Breast epithelium (tissue), 3 donors: ENCODE measurements at regions not wholly inside any gene's neighbourhood (a gene's known extent, or its start where the extent isn't known, plus 50 kb on each side); places are given as distances from the start of the nearest gene placed in this dataset.

Experiments used
- POLR2A ChIP-seq: fragments of 450-650 bp; IDR thresholded peaks from one replicate; pipeline ENCODE4 v1.6.1; 2016; ENCODE audit warnings: antibody characterized with exemption, mild to moderate bottlenecking, moderate library complexity
- TF ChIP-seq, protein P1 (sequence below), 3 donors: fragments of 450-650 bp; IDR thresholded peaks; one replicate each; pipeline ENCODE4 v1.5.1; 2016 to 2017; ENCODE audit warnings: antibody characterized with exemption in 3 of 3, mild to moderate bottlenecking in 3 of 3, moderate library complexity in 3 of 3

DNA sequence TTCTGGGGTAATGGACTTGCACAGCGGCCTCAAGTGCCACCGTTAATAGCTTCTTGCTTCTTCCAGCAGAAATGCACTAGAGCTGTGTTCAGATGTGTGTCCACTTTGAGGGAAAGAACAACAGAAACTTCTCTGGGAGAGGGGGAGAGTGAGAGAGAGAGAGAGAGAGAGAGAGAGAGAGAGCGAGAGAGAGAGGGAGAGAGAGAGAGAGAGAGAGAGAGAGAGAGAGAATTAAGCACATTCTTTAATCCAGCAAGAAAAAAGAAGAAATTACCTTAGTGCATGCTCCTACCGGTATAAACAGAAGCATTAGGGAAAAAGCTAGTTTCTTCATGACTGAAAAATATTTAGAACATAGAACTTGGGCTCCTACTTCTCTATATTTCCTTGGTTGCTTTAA lies 418.8 kb downstream of the MAN2A1 start:
- TF ChIP-seq, protein P1, sequence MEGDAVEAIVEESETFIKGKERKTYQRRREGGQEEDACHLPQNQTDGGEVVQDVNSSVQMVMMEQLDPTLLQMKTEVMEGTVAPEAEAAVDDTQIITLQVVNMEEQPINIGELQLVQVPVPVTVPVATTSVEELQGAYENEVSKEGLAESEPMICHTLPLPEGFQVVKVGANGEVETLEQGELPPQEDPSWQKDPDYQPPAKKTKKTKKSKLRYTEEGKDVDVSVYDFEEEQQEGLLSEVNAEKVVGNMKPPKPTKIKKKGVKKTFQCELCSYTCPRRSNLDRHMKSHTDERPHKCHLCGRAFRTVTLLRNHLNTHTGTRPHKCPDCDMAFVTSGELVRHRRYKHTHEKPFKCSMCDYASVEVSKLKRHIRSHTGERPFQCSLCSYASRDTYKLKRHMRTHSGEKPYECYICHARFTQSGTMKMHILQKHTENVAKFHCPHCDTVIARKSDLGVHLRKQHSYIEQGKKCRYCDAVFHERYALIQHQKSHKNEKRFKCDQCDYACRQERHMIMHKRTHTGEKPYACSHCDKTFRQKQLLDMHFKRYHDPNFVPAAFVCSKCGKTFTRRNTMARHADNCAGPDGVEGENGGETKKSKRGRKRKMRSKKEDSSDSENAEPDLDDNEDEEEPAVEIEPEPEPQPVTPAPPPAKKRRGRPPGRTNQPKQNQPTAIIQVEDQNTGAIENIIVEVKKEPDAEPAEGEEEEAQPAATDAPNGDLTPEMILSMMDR (IDR thresholded peaks at IDR 0.05) = no peak
- TF ChIP-seq POLR2A = no peak
